NCI-H748 (cell line): ENCODE measurements at regions not wholly inside any gene's neighbourhood (a gene's known extent, or its start where the extent isn't known, plus 50 kb on each side); places are given as distances from the start of the nearest gene placed in this dataset.
A peak's percentile ranks its signal among the peaks of the same experiment; 100 is the strongest.
"Not testable (repeated sequence)": the region's sequence is repeated elsewhere in the genome, so short reads cannot be mapped to it uniquely, and the experiment has no call there.

Experiments
- DNase-seq: peaks from one replicate; lab custom pipeline; 2025; ENCODE audit not compliant: unreplicated experiment; lab: John Stamatoyannopoulos, UW

DNA sequence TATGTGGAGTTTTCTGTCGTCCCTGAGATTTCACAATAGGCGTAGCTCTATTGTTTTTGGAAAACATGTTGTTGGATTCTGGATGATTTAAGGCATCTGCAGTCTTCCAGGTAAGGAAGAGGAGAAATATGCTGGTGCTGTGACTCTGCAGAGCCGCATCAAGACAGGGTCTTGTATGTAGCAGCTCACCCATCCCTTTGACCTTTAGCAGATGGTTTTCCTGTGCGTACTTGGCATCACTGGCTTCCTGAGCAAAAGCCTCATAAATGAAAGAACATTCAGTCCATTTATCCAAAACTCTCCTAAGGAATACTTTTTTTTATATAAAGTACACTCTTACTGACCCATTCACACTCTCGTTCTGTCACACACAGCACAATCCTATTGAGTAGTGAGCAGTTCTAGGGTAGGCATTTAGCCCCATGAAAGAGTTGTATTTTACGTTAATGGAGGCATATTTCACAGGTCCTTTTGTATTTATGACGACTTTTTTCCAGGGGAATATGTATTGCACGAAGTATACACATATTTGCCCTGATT lies 443.9 kb downstream of the STK39 start:
- DNase-seq: no peak

DNA sequence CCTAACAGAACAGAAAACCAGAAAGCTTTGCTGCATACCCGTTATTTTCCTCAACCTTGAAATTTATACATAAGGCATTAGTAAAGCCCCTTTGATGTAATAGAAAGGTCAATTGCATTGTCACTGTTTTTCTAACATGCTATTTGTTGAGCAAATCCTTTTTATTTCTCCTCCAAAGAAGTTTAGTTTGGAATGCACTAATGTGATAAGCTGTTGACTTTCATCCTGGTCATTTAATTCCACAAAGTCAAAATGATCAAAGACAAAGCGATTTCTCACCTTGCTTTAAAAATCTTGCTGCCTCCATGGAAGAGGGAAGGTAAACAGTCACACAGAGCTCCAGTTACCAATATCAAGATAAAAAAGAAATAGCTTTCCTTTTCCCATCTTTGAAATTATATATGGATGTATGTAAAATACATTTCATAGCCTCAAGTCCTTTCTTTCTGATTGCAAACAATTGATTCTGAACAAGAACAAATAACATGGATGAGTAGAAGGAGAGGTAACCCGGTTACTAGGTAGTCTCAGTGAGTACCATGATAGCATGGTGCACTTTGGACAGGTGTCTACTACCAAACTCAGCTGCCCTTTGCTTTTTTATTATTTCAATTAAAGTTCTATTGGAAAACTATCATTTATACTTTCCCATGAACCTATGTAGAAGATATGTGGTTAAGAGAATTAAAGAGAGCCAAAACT lies 452.7 kb downstream of the STK39 start:
- no peak for DNase-seq

DNA sequence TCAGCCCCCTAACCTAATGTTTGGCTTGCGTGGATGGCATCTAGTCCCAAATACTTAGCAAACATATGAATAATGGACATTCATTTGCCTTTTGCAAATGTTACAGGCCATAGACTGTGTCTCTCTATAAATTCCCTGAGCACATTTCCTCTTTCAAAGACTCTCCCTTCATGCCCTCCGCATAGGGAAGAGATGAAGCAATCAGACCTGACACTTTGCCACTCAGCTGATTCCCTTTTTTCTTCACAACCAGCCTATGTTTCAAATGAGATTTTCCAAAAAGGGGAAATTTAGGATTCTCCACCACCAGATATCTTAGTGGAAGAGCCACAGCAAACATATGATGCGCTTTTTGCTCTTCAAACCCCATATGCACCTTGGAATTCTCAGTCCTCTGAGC lies 453.7 kb downstream of the STK39 start:
- no peak for DNase-seq

- DNase-seq: no peak
These were observed 455.3 kb downstream of the STK39 start for GRCh38 chr2:167792126-167792525.

DNA sequence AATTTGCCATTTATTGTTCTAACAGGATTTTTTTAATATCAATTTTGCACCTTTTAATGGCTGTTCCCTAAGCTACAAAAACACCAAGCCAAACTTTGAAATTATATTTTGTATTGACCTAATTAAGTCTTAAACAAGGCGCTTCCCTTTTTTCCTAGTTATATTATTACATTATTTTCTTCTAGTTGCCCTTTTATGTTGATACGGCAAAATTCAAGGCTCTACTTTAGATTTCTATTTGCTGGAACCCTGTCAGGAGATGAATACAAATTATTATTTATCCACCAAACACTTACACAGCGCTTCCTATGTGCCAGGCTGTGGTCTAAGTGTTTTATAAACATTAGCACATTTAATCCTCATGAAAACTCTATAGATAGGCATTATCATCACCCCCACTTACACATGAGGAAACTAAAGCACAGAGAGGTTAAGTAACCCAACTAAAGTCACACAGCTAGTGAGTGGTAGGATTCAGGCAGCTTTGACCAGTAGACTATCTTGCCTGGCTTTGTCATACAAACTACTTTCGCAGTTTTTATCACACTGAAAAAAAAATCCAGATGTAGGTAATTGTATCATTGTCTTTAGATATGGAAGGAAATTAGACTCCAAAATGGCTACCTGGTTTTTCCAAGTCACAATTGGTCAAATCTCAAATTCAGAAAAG lies 456.5 kb downstream of the STK39 start:
- DNase-seq: no peak

GRCh38 chr2:167790189-167790588 lies 457.2 kb downstream of the STK39 start:
- no peak for DNase-seq

DNA sequence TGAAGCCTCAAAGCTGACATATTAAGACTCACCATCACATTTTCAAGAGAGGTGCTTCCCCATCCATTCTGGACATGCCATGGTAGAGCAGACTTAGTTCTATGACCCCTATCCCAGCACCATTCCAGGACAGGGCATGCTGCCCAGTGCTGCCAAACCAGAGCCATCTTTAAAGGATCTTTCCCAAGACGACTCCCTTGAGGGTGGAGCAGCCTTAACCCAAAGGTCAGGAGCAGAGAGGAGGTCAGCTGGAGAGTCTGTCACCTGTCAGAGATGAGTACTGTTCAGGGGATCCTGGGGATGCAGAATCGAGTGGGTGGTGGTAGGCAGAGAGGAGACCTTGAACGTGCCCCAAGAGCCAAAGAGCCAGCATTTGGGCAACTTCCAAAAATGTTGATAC lies 459.8 kb downstream of the STK39 start:
- no peak for DNase-seq

DNA sequence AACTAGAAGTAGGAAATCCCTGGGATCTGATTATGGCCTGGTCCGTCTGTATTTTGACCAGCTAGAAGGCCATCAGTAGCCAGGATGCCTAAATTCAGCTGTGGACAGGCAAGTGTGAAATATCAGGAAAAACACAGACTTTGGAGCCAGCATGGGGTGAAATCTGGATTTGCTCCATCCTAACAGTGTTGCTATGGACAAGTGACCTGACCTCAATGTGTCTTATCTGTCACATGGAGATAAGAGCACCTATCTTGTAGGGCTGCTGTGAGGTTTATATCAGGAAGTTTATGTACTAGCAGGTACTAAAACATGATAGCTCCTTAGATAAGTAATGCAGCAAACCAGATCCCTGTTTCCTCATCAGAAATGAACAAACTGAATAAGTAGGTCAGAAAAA lies 460.4 kb downstream of the STK39 start:
- no peak for DNase-seq

DNA sequence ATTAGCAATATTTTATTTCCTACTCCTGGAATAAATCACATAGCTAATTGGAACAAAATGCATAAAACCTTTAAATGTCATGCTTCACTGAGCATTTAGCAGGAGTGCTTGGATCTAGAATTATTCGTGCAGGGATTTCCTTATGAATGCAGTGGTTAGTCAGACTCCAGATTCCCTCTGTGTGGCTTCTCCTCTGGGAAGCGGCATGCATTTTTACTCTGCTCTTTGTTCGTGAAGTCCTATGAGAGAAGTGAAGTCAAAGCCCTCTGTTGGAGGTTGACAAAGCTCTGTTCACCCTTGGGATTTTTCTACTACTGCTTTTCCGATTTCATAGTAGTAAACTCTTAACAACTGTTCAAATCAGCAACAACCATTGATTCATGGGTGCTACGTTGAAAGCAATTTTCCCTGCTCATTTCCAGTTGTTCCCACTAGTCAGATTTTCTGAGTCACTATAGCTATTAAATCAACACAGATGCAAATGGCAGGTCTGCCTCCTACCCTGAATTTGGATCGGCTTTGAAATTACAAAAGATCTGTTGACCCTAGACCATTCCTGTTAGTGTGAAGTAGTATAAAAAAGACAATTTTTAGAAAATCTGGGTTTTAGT lies 461.7 kb downstream of the STK39 start:
- no peak for DNase-seq

DNA sequence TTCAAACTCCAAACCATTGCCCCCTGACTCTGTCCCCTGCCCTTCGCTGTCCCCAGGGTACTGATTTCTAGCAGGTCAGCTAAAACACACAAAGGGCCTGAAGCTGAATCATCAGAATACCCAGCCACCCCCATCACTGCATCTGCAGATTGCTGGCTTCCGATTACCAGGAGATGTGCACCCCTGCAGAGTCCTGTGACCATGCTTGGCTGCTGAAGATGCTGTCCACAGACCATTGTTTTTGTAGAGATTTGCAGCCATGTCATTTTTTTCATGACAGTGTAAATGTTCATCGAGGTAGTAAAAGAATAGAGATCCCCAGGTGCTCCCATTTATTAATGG lies 463.3 kb downstream of the STK39 start:
- peak; percentile 69 for DNase-seq

DNA sequence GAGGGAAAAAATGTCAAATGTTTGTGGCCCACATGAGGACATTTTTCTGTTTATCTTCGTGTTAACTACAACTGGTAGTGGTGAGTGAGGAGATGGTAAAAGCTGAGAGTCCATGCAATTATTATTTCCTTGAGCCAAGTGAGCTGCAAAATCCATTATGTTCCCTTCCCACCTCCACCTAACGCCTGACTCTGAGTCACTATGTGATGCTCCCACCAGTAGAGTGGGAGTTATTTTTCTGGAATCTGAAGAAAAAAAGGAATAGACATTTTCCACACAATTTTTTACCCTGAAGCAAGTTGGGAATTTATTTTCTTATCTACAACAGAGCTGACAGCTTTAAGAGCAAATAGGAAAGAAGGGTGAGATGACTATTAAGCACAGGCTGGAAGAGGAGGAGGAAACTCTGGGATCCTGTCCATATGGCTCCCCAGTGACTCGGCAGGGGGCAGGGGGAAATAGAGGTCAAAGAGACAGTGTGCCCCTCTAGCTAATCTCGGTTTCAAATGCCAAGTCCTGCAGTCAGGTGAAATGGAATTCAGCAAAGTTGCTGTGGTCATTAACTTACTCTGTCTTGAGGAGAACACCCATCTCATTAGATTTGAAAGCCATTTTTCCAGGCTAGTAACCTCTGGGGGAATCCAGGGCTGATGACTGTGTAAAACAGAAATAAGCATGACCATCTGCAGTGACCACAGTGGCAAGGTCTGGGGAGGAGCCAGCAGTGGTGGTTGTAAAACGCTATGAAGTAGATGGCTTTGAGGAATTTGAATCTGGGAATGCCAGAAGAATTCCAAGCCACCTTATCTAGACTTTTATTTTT lies 463.9 kb downstream of the STK39 start:
- DNase-seq: no peak

- DNase-seq: not testable (repeated sequence)
These were observed 465.8 kb downstream of the STK39 start for GRCh38 chr2:167781629-167782028.

DNA sequence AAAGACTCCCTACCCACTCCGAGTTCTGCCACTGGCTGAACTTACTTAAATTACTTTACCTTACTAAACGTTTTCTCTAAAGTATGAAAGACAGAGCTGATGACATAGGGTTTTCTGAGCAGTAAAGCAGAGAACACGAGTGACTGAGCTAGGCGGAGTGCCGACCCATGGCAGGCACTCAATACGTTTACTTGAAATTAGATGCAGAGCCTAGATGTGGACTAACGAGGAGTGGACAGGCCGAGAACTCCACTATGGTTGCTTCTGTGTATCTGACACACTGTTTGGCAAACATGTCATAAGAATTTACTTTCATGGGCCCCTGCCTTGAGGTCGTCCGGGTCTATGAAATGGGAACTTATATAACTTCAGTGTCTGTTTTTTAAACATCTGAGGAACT lies 471.0 kb downstream of the STK39 start:
- no peak for DNase-seq

DNA sequence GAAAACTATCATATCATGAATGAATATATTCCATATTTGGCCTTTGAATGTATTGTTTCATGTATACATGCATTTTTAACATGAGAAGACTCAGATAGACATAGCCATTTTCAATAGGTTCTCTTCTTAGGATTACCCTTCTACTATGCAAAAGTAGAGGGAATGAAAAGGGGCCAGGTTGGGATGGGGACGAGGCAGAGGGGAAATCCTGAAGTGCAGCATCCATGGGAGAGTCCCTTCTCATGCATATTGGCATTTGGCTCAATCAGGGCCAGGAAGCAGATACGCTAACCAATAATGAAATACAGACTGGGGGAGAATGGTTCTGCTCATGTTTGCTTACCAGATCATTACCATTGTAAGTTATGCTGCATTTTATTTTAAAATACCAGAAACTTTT lies 475.8 kb downstream of the STK39 start:
- no peak for DNase-seq

DNA sequence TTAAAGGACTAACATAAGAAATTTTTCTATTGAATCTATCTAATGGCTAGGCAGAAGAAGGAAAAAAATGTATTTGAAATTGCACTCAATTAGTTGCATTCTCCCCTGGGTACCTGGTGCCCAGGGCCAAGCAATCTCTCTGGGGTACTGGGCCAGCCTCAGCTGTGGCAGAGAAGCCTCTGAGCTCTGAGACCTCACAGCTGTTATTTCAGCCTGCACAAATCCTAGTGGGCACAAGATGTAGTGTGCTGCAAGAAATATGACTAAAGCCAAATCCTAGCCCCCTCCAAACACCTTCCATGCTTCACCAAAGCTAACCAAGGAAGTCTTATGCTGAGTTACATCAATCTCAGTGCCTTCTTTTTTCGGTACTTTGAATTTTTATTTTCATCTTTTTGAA lies 478.4 kb downstream of the STK39 start:
- no peak for DNase-seq

DNA sequence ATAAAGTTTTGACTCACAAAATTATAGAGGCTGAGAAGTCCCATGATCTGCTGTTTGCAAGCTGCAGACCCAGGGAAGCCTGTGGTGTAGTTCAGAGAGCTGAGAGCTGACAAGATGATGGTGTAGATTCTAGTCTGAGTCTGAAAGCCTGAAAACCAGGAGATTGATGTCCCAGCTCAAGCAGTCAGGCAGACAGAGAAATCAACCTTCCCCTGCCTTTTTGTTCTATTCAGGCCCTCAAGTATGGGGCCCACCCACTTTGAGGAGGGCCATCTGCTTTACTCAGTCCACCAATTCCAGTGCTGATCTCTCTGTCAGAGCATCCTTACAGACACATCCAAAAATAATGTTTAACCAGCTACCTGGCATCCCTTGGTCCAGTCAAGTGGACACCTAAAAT lies 479.6 kb downstream of the STK39 start:
- DNase-seq: no peak

- DNase-seq: no peak
These were observed 482.5 kb downstream of the STK39 start for GRCh38 chr2:167764772-167765341.

DNA sequence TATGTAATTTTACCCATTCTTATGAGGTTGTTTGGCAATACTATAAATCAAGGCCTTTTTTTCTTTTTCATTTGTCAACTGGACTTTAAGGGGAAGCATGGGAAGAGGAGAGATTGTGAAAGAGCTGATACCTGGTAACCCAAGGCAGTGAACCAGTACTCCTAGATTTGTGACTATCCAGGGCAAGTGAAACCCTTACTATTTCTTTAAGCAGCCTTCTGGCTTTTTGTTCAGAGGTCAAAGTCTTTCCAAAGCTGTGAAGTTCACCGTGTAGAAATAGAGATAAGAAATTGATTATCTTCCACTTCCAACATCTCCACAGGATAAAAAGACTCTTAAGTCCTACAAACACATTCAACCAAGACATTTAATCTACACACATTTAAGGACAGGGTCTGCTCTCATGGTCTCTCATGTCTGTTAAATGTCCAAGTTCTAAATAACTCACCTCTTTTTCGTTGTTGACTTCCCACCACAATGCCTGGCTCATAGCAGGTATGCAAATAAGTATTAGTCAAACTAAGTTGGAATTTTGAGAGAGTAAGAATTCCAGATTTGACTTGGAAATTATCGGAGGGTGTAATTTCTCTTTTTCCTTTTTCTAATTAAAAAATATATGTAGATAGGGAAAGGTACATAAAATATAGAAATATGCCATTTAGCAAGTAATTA lies 485.8 kb downstream of the STK39 start:
- no peak for DNase-seq

DNA sequence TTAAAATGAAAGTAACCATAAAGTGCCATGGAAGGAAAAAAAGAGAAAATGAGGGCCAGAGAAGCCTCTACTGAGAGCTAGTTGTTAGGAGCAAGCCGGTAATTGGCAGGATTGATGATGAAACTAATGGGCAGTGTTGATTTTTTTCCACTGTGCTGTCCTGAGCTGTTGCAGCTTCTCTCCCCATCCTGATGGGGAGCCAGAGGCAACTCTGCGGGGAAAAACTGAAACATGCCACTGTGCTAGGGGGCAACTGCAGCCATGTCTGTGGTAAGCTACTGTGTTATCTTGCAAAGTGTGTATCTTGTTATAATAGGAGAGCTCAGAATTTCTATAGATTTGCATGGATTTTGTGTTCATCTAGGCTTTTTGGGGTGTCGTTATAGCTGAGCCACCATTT lies 487.9 kb downstream of the STK39 start:
- DNase-seq: no peak

DNA sequence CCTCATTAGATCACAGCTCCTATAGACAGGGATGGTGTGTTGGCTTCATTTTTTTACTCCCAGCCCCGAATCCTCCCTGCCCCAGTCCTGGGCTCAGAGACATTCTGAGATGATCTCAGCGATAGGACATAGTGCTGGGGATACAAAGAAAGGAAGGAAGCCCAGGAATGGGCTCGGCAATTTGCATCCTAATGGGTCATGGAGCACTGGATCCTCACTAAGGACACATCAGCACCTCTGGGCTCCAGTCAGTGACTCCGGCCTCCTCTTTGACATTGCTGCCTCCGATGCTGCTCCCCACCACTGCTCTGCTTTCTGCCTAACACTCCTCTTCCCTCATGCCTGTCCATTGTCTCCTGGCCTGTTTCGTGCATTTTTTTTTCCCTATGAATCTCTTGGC lies 489.1 kb downstream of the STK39 start:
- no peak for DNase-seq

GRCh38 chr2:167756446-167756845 lies 490.9 kb downstream of the STK39 start:
- no peak for DNase-seq
